Glomerular visceral epithelial cell (primary cell): ENCODE measurements at regions not wholly inside any gene's neighbourhood (a gene's known extent, or its start where the extent isn't known, plus 50 kb on each side); places are given as distances from the start of the nearest gene placed in this dataset.
"Not testable (repeated sequence)": the region's sequence is repeated elsewhere in the genome, so short reads cannot be mapped to it uniquely, and the experiment has no call there.

Experiments used
- DNase-seq: peaks from one replicate; pipeline ENCODE4 v3.0.0-alpha.2; 2016; ENCODE audit errors: extremely low spot score

- DNase-seq, result no peak
Observed at GRCh38 chr15:72866182-72866581, 82.6 kb upstream of the ADPGK start.

DNA sequence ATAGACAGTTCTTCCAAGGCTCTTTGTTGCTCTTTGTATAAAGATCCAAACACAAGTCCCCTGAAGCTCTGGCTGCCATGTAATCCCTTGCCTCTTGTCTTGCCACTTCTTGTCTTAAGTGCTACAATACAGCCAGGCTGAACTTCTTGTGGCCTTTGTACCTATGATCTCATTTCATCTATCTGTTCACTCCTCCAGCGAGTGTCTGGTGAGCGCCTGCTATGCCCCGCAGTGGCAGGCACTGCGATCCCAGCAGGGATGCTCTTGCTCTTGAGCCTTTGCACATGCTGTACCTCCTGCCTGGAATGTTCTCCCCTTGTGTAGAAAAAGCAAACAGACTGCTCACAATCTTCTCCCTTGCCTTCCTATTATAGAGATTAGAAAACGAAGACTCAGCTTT is 81.9 kb upstream of the ADPGK start:
- no peak for DNase-seq

- DNase-seq, result no peak
Observed at GRCh38 chr15:72864681-72865080, 81.1 kb upstream of the ADPGK start.

GRCh38 chr15:72861354-72861910 is 77.9 kb upstream of the ADPGK start:
- DNase-seq, result no peak

DNA sequence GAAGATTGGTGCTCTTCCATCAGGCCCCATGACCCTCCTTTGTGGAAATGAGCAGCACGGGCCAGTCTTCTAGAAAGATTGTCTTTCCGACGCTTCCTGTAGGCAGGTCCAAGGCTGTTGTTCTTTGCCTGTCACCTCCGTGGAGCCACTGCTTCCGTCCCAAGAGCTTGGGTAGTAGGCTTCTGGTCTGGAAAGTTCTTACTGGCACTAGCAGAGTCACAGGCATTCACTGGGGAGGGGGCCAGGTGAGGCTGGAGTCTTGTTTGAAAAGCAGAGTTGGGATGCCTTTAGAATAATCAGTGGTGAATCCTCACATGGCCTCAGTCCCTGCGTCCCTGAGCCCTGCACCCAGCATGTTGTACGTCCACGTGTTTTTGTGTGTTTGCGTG is 76.2 kb upstream of the ADPGK start:
- no peak for DNase-seq

- DNase-seq, result no peak
Observed at GRCh38 chr15:72859017-72859756, 75.6 kb upstream of the ADPGK start.

GRCh38 chr15:72858205-72858604 is 74.6 kb upstream of the ADPGK start:
- no peak for DNase-seq

DNA sequence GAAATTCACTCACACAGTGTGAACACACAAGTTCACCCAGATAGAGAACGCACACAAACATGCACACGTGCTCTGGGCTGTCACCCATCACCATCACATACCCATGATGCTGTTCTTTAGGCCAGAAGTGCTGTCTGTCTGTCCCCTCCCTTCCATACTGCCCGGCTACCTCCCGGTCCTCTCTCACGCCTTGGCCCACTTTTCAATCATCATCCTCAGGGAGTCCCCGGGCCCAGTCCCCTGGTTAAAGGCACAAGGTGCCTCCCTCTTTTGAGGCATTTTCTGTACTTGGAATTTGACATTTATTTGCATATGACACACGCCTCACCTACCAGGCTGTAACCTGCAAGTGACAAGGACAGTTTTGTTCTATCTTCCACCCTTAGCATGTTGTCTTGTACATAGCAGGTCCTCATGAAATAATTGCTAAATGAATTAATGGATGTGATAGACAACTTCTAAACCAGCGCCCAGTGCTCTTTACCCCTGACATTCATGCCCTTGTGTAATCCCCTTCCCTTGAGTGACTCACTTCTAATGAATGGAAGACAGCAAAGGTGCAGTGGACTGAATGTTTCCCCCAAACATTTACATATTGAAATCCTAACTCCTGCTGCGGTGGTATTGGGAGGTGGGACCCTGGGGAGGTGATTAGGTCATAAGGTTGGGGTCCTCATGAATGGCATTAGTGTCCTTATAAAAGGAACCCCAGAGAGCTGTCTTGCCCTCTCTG is 73.9 kb upstream of the ADPGK start:
- DNase-seq, result no peak

DNA sequence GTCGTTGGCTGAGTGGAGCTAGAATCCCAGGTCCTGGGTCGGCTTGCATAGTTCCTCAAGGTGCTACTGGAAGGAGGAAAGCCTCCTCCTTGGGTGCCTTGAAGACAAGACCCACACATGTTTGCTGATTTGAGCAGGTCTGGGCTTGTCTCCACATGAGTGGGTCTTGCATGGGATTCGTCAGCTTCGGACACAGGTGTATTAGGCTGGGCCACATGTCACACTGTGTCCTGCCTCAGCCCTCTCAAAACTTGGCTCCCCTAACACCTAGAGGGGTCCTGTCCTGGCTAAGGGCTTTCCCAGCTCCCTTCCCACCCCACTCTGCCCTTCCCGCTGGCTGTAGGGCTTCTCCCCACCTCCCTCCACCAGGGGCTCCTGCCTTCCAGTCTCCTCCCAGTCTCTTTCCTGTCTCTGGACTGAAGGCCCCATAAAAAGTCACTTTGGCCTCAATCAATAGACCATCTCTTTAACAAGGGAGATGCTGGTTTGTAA is 73.0 kb upstream of the ADPGK start:
- DNase-seq, result no peak

DNA sequence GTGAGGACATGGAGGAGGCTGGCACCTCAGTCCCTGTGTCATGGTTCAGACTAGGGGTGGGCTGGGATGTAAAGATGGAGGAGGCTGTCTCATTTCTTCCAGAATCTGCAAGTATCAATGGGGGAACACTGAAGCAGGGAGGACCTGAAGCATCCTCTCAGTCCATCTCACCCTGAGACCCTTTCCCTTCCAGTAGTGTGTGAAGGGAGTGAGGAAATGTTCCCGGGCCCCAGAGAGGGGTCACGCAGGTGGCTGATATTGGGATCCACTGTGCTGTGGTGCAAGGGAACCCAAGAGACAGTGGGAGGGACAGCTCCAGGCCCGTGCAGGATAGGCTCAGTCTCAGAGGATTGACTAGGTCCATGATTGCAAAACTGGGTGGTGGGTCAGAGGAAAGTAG is 72.2 kb upstream of the ADPGK start:
- DNase-seq, result no peak

DNA sequence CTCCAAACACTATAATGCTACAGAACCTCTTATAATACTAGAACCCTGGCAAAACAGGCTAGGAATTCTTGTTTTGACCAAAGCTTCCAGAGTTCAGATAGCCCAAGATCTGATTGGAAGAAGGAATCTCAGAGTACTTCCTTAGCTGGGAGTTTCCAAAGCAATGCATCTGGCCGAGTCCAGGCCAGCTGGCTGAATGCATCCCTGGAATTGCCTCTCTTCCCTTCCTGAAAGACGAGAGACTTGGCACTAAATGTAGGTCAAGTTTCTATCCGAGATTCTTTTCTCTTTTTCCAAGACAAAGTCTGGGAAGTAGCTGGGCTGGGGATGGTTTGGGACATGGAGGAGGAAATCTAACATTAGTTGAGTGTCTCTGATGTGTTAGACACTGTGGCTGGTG is 68.7 kb upstream of the ADPGK start:
- DNase-seq, result no peak

- no peak for DNase-seq
Observed at GRCh38 chr15:72851586-72851985, 68.0 kb upstream of the ADPGK start.

GRCh38 chr15:72850833-72851232 is 67.3 kb upstream of the ADPGK start:
- DNase-seq, result no peak

GRCh38 chr15:72847806-72848205 is 64.2 kb upstream of the ADPGK start:
- no peak for DNase-seq

GRCh38 chr15:72847033-72847432 is 63.5 kb upstream of the ADPGK start:
- DNase-seq, result no peak

- no peak for DNase-seq
Observed at GRCh38 chr15:72845981-72846383, 62.4 kb upstream of the ADPGK start.

- no peak for DNase-seq
Observed at GRCh38 chr15:72844067-72844466, 60.5 kb upstream of the ADPGK start.

- not testable (repeated sequence) for DNase-seq
Observed at GRCh38 chr15:72843340-72843739, 59.8 kb upstream of the ADPGK start.

DNA sequence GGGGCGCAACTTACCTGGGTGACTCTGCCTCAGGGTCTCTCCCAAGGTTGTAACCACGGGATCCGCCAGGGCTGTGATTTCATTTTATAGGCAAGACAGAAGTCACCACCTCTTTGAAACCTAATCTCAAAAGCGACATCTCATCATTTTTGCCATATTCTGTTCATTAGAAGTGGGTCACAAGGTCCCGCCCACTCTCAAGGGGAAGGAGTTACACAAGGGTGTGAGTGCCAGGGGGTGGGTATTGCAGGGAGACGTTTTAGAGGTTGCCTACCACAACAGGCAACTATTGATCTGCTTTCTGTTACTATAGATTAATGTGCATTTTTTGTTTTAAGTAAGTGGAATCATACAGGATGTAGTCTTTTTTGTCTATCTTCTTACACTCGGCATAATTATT is 56.6 kb upstream of the ADPGK start:
- DNase-seq, result no peak

GRCh38 chr15:72838311-72838731 is 54.8 kb upstream of the ADPGK start:
- DNase-seq, result no peak

DNA sequence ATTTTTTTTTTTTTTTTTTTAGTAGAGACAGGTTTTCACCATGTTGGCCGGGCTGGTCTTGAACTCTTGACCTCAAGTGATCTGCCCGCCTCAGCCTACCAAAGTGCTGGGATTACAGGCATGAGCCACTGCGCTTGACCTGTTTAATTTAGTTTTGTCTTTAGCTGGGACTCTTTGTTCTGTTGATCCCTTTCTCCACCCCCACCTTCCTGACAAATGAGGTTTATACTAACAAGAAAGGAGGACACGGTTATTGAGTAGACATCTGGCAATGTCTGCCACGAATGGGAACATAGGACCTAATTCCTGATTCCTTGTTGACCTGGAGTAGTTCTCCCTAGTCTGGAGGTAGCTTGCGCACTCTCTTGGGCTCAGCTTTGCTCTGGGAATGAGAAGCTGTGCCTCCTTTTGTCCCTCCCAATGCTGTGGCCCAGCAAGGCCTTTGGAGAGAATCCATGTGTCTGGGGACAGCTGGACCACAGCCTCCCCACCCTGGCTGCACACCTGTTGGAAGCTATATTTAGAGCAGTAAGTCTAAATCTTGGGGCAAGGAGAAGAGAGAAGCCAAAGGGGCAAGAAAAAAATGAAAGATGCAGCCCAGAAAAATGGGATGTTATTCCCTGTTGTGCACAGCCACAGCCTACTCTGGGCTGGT is 53.2 kb upstream of the ADPGK start:
- no peak for DNase-seq

DNA sequence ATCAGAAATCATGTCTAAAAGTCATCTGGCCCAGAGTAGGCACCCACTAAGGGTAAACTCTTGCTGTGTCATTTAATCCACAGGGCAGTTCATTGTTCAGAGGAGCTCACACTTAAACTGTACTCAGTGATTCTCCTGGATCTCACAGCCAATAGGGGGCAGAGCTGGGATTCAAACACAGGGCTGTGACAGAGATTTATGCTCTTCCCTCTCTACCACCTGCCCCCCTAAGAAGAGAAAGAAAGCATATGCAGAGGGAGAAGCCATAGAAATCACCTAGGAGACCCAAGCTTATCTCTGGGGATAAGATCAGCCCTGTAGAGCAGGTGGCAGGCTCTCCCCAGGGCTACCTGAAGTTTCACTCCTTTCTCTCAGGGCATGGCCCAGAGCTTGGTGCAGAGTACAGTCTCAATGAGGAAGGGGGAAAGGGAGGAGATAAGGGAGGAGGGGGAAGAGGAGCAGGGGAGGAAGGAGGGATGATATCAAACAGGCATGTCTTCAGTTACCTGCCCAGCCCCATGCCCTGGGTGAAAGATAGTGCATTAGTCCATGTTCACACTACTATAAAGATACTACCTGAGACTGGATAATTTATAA is 51.8 kb upstream of the ADPGK start:
- no peak for DNase-seq
